Cardiac fibroblast (primary cell): ENCODE measurements at regions not wholly inside any gene's neighbourhood (a gene's known extent, or its start where the extent isn't known, plus 50 kb on each side); places are given as distances from the start of the nearest gene placed in this dataset.
"Not testable (repeated sequence)": the region's sequence is repeated elsewhere in the genome, so short reads cannot be mapped to it uniquely, and the experiment has no call there.

Experiments
- DNase-seq, 2 donors: peaks; one replicate each; pipeline versions ENCODE4 v3.0.0 to v3.0.0-alpha.2; 2010; ENCODE audit warnings: low read depth in 2 of 2
- H3K4me3 ChIP-seq, 2 donors: replicated peaks in 1 of 2; 1 replicate in 1 of 2; 2 replicates in 1 of 2; pipeline ENCODE4 v1.5.1; 2011; ENCODE audit warnings: low read depth in 2 of 2, low read length in 2 of 2, mild to moderate bottlenecking in 2 of 2, moderate library complexity in 1 of 2
- CTCF ChIP-seq: IDR thresholded peaks from one replicate; pipeline ENCODE4 v1.5.1; 2011; ENCODE audit warnings: low read depth, mild to moderate bottlenecking, low read length, inconsistent platforms

- no peak overlapping the region for H3K4me3 ChIP-seq
- TF ChIP-seq CTCF, result no peak
- DNase-seq, result no peak
Observed at GRCh38 chr4:164623099-164623498, 130.8 kb upstream of the SMIM31 start.

- TF ChIP-seq CTCF, result no peak
- DNase-seq, result no peak
Observed at GRCh38 chr4:164639001-164639400, 114.9 kb upstream of the SMIM31 start.

GRCh38 chr4:164648151-164648848 lies 105.6 kb upstream of the SMIM31 start:
- no peak overlapping the region for H3K4me3 ChIP-seq
- no peak for TF ChIP-seq CTCF
- DNase-seq, result peak in 1 of 2 donors; percentile 5

More at GRCh38 chr4:164639001-164639400, 114.9 kb upstream of the SMIM31 start:
- H3K4me3 ChIP-seq, result no peak overlapping the region

GRCh38 chr4:164648849-164649212 lies 105.1 kb upstream of the SMIM31 start:
- DNase-seq, result no peak
- no peak for TF ChIP-seq CTCF
- no peak overlapping the region for H3K4me3 ChIP-seq

GRCh38 chr4:164659765-164660164 lies 94.2 kb upstream of the SMIM31 start:
- no peak overlapping the region for H3K4me3 ChIP-seq
- DNase-seq, result no peak
- TF ChIP-seq CTCF, result no peak

- H3K4me3 ChIP-seq, DNase-seq: not testable (repeated sequence)
Observed at GRCh38 chr4:164676152-164676551, 77.8 kb upstream of the SMIM31 start.

- DNase-seq, result no peak
- no peak for TF ChIP-seq CTCF
- no peak overlapping the region for H3K4me3 ChIP-seq
Observed at GRCh38 chr4:164683040-164683439, 70.9 kb upstream of the SMIM31 start.
